Liver (tissue), 8 donors: ENCODE measurements at regions not wholly inside any gene's neighbourhood (a gene's known extent, or its start where the extent isn't known, plus 50 kb on each side); places are given as distances from the start of the nearest gene placed in this dataset.

Source experiments
- DNase-seq: peaks from one replicate; pipeline ENCODE4 v3.0.0-alpha.2; 2017; ENCODE audit warnings: low spot score
- H3K27ac ChIP-seq, 2 donors: one replicate each; pipeline ENCODE4 v1.7.0; 2013; ENCODE audit warnings: inconsistent platforms in 2 of 2, low read length in 2 of 2, control low read depth in 1 of 2, low read depth in 1 of 2, mild to moderate bottlenecking in 1 of 2
- H3K27me3 ChIP-seq, 4 donors: one replicate each; pipeline versions ENCODE4 v1.6.1 to v1.7.0; 2013; ENCODE audit warnings: low read length in 3 of 4, inconsistent platforms in 1 of 4, mild to moderate bottlenecking in 1 of 4, moderate library complexity in 1 of 4; ENCODE audit not compliant: control insufficient read depth in 4 of 4, insufficient read depth in 4 of 4
- H3K36me3 ChIP-seq, 4 donors: one replicate each; pipeline versions ENCODE4 v1.6.1 to v1.7.0; 2013; ENCODE audit warnings: low read length in 3 of 4, mild to moderate bottlenecking in 3 of 4, low read depth in 1 of 4, moderate library complexity in 1 of 4; ENCODE audit not compliant: control insufficient read depth in 4 of 4, insufficient read depth in 3 of 4
- H3K4me1 ChIP-seq, 4 donors: one replicate each; pipeline versions ENCODE4 v1.6.1 to v1.7.0; 2013; ENCODE audit warnings: low read length in 3 of 4, mild to moderate bottlenecking in 3 of 4, moderate library complexity in 1 of 4; ENCODE audit not compliant: control insufficient read depth in 4 of 4, insufficient read depth in 4 of 4
- H3K4me3 ChIP-seq, 3 donors: one replicate each; pipeline versions ENCODE4 v1.6.1 to v1.7.0; 2013; ENCODE audit warnings: low read length in 3 of 3, control low read depth in 1 of 3, low read depth in 1 of 3, mild to moderate bottlenecking in 1 of 3
- H3K9ac ChIP-seq, 2 donors: one replicate each; pipeline ENCODE4 v1.7.0; 2013; ENCODE audit warnings: low read length in 2 of 2, mild to moderate bottlenecking in 2 of 2, moderate library complexity in 2 of 2, control low read depth in 1 of 2, low read depth in 1 of 2
- H3K9me3 ChIP-seq, 4 donors: one replicate each; pipeline versions ENCODE4 v1.6.1 to v1.7.0; 2013; ENCODE audit warnings: low read length in 3 of 4; ENCODE audit not compliant: control insufficient read depth in 4 of 4
- EGR1 ChIP-seq, 2 donors: IDR thresholded peaks; 2 replicates each; pipeline ENCODE4 v1.6.1; 2016 to 2018; ENCODE audit warnings: antibody characterized with exemption in 2 of 2, low read depth in 2 of 2
- FOXA1 ChIP-seq: IDR thresholded peaks from 2 replicates; pipeline ENCODE4 v1.6.1; 2016; ENCODE audit warnings: antibody characterized with exemption
- FOXA2 ChIP-seq: IDR thresholded peaks from 2 replicates; pipeline ENCODE4 v1.6.1; 2016; ENCODE audit warnings: antibody characterized with exemption
- GABPA ChIP-seq, 2 donors: IDR thresholded peaks in 1 of 2; conservative IDR thresholded peaks in 1 of 2; 2 replicates each; pipeline ENCODE4 v1.6.1; 2016; ENCODE audit warnings: antibody characterized with exemption in 2 of 2, mild to moderate bottlenecking in 1 of 2, moderate library complexity in 1 of 2
- HNF4A ChIP-seq, 2 donors: conservative IDR thresholded peaks; 2 replicates each; pipeline ENCODE4 v1.6.1; 2016; ENCODE audit warnings: antibody characterized with exemption in 2 of 2, mild to moderate bottlenecking in 2 of 2
- HNF4G ChIP-seq: IDR thresholded peaks from 2 replicates; pipeline ENCODE4 v1.6.1; 2016; ENCODE audit warnings: antibody characterized with exemption
- JUND ChIP-seq, 2 donors: IDR thresholded peaks; 2 replicates each; pipeline ENCODE4 v1.6.1; 2016; ENCODE audit warnings: antibody characterized with exemption in 2 of 2
- NR2F2 ChIP-seq: IDR thresholded peaks from 2 replicates; pipeline ENCODE4 v1.6.1; 2016; ENCODE audit warnings: antibody characterized with exemption
- RAD21 ChIP-seq, 2 donors: IDR thresholded peaks; 2 replicates each; pipeline ENCODE4 v1.6.1; 2016; ENCODE audit warnings: antibody characterized with exemption in 2 of 2, mild to moderate bottlenecking in 2 of 2
- RXRA ChIP-seq, 2 donors: IDR thresholded peaks; 2 replicates each; pipeline ENCODE4 v1.6.1; 2017 to 2018; ENCODE audit warnings: antibody characterized with exemption in 2 of 2, mild to moderate bottlenecking in 1 of 2
- SP1 ChIP-seq: IDR thresholded peaks from 2 replicates; pipeline ENCODE4 v1.6.1; 2018; ENCODE audit warnings: antibody characterized with exemption, mild to moderate bottlenecking
- TAF1 ChIP-seq: conservative IDR thresholded peaks from 2 replicates; pipeline ENCODE4 v1.6.1; 2016; ENCODE audit warnings: antibody characterized with exemption, mild to moderate bottlenecking
- YY1 ChIP-seq: IDR thresholded peaks from 2 replicates; pipeline ENCODE4 v1.6.1; 2016; ENCODE audit warnings: antibody characterized with exemption, mild to moderate bottlenecking
- WGBS: extraction: QIAGEN DNeasy Blood & Tissue Kit; methylation state at CpG from one replicate; pipeline ENCODE4 v1.1.7; 2013; 5-methylcytosine and 5-hydroxymethylcytosine counted together
- TF ChIP-seq, protein P1 (sequence below): IDR thresholded peaks from 2 replicates; pipeline ENCODE4 v1.6.1; 2016; ENCODE audit warnings: antibody characterized with exemption
- TF ChIP-seq, protein P2 (sequence below): IDR thresholded peaks from 2 replicates; pipeline ENCODE4 v1.6.1; 2016; ENCODE audit warnings: antibody characterized with exemption
- TF ChIP-seq, protein P3 (sequence below): fragments of 150-350 bp; IDR thresholded peaks from 2 replicates; pipeline ENCODE4 v1.5.1; 2017; ENCODE audit warnings: improper control_type of control experiment, low read depth, low read length; ENCODE audit not compliant: missing input control
- TF ChIP-seq, protein P4 (sequence below): IDR thresholded peaks from 2 replicates; pipeline ENCODE4 v1.6.1; 2016; ENCODE audit warnings: antibody characterized with exemption
- TF ChIP-seq, protein P5 (sequence below): IDR thresholded peaks from 2 replicates; pipeline ENCODE4 v1.6.1; 2016; ENCODE audit warnings: antibody characterized with exemption, mild to moderate bottlenecking
- donor health status: healthy.
- donor health status: healthy.
- donor health status: healthy.
- donor health status: healthy.
- donor health status: healthy.

DNA sequence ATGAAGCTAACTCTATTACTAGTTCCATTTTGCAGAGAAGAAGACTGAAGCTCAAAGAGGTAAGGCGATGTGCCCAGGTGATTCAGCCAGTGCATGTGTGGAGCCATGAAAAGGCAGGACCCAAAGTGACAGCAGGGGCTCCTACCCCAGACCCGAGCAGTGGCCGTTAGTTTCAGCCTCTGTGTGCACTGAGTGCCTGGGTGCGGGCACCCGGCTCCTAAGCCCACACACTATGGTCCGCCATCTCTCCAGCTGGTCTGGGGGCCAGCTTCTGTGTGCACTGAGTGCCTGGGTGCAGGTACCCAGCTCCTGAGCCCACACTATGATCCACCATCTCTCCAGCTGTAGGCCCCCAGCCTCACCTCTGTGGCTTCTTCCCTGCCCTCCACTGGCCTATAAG is 123.5 kb upstream of the CST7 start (continued):
- TF ChIP-seq, protein P1, sequence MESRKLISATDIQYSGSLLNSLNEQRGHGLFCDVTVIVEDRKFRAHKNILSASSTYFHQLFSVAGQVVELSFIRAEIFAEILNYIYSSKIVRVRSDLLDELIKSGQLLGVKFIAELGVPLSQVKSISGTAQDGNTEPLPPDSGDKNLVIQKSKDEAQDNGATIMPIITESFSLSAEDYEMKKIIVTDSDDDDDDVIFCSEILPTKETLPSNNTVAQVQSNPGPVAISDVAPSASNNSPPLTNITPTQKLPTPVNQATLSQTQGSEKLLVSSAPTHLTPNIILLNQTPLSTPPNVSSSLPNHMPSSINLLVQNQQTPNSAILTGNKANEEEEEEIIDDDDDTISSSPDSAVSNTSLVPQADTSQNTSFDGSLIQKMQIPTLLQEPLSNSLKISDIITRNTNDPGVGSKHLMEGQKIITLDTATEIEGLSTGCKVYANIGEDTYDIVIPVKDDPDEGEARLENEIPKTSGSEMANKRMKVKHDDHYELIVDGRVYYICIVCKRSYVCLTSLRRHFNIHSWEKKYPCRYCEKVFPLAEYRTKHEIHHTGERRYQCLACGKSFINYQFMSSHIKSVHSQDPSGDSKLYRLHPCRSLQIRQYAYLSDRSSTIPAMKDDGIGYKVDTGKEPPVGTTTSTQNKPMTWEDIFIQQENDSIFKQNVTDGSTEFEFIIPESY = no peak
- TF ChIP-seq FOXA1 = no peak
- TF ChIP-seq JUND (IDR thresholded peaks at IDR 0.05) = no peak
- TF ChIP-seq YY1 = no peak
- no peak for TF ChIP-seq RAD21 (IDR thresholded peaks at IDR 0.05)
- TF ChIP-seq NR2F2 = no peak
- TF ChIP-seq FOXA2 = no peak
- no peak for TF ChIP-seq GABPA (IDR thresholded peaks at IDR 0.05 in 1 of 2, conservative IDR thresholded peaks at IDR 0.05 in 1 of 2)
- TF ChIP-seq SP1 = no peak
- no peak for TF ChIP-seq RXRA (IDR thresholded peaks at IDR 0.05)
- TF ChIP-seq EGR1 (IDR thresholded peaks at IDR 0.05; ENCODE audit: low read depth in 2 of 2) = no peak

DNA sequence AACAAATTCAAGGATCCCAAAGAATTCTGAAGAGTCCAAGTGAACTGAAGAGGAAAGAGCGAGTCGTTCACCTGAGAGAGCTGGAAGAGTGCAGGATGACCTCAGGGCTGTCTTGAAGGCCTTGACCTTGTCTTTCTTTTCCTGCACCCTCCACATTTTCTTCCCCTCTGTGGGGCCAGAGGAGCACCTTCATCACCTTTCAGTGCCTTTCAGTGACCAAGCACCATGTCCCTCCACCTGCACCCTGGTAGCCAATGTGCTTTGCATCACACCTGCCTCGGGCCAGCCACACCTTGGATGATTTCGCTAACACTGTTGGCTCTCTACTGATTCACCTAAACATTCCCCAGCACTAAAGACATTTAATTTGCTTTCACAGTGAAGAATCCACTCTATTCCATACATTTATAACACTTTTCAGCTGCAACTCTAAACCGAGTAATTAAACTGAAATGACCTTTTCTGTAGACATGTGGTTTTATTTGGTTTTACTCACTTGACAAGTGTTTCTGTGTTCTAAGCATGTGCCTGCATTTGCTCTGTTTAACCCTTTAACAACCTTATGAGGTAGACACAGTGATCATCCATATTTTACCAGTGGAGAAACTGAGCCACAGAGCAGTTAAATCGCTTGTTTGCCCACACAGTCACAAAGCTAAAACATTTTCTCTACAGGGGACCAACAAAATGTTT is 121.3 kb upstream of the CST7 start:
- TF ChIP-seq JUND (IDR thresholded peaks at IDR 0.05) (no peak), HNF4G (no peak), FOXA2 (no peak), RXRA (IDR thresholded peaks at IDR 0.05) (no peak), SP1 (no peak), EGR1 (IDR thresholded peaks at IDR 0.05; ENCODE audit: low read depth in 2 of 2) (no peak), HNF4A (conservative IDR thresholded peaks at IDR 0.05) (no peak), NR2F2 (no peak), RAD21 (IDR thresholded peaks at IDR 0.05) (no peak), YY1 (no peak), FOXA1 (no peak), GABPA (IDR thresholded peaks at IDR 0.05 in 1 of 2, conservative IDR thresholded peaks at IDR 0.05 in 1 of 2) (no peak), TAF1 (no peak)
- TF ChIP-seq, protein P2, sequence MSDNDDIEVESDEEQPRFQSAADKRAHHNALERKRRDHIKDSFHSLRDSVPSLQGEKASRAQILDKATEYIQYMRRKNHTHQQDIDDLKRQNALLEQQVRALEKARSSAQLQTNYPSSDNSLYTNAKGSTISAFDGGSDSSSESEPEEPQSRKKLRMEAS = no peak
- TF ChIP-seq, protein P3, sequence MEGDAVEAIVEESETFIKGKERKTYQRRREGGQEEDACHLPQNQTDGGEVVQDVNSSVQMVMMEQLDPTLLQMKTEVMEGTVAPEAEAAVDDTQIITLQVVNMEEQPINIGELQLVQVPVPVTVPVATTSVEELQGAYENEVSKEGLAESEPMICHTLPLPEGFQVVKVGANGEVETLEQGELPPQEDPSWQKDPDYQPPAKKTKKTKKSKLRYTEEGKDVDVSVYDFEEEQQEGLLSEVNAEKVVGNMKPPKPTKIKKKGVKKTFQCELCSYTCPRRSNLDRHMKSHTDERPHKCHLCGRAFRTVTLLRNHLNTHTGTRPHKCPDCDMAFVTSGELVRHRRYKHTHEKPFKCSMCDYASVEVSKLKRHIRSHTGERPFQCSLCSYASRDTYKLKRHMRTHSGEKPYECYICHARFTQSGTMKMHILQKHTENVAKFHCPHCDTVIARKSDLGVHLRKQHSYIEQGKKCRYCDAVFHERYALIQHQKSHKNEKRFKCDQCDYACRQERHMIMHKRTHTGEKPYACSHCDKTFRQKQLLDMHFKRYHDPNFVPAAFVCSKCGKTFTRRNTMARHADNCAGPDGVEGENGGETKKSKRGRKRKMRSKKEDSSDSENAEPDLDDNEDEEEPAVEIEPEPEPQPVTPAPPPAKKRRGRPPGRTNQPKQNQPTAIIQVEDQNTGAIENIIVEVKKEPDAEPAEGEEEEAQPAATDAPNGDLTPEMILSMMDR = no peak
- TF ChIP-seq, protein P4, sequence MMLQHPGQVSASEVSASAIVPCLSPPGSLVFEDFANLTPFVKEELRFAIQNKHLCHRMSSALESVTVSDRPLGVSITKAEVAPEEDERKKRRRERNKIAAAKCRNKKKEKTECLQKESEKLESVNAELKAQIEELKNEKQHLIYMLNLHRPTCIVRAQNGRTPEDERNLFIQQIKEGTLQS = no peak
- TF ChIP-seq, protein P1 = no peak
- TF ChIP-seq, protein P5, sequence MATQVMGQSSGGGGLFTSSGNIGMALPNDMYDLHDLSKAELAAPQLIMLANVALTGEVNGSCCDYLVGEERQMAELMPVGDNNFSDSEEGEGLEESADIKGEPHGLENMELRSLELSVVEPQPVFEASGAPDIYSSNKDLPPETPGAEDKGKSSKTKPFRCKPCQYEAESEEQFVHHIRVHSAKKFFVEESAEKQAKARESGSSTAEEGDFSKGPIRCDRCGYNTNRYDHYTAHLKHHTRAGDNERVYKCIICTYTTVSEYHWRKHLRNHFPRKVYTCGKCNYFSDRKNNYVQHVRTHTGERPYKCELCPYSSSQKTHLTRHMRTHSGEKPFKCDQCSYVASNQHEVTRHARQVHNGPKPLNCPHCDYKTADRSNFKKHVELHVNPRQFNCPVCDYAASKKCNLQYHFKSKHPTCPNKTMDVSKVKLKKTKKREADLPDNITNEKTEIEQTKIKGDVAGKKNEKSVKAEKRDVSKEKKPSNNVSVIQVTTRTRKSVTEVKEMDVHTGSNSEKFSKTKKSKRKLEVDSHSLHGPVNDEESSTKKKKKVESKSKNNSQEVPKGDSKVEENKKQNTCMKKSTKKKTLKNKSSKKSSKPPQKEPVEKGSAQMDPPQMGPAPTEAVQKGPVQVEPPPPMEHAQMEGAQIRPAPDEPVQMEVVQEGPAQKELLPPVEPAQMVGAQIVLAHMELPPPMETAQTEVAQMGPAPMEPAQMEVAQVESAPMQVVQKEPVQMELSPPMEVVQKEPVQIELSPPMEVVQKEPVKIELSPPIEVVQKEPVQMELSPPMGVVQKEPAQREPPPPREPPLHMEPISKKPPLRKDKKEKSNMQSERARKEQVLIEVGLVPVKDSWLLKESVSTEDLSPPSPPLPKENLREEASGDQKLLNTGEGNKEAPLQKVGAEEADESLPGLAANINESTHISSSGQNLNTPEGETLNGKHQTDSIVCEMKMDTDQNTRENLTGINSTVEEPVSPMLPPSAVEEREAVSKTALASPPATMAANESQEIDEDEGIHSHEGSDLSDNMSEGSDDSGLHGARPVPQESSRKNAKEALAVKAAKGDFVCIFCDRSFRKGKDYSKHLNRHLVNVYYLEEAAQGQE = no peak
- no peak overlapping the region for H3K4me3 ChIP-seq
- no peak for DNase-seq
- no peaks in the 10 kb centered on the region for H3K27me3 ChIP-seq
- no peak overlapping the region for H3K27ac ChIP-seq
- H3K36me3 ChIP-seq = no peaks in the 10 kb centered on the region
- no peaks in the 10 kb centered on the region for H3K4me1 ChIP-seq
- WGBS = 90% methylated on average over 6 of the region's 6 CpGs
- H3K9ac ChIP-seq = no peak overlapping the region
- peaks cover 0 to 2% (median 0%) of the 10 kb centered on the region in 4 donors for H3K9me3 ChIP-seq
